ENCODE measurements at regions not wholly inside any gene's neighbourhood (a gene's known extent, or its start where the extent isn't known, plus 50 kb on each side); places are given as distances from the start of the nearest gene placed in this dataset.
"Not testable (repeated sequence)": the region's sequence is repeated elsewhere in the genome, so short reads cannot be mapped to it uniquely, and the experiment has no call there.

DNA sequence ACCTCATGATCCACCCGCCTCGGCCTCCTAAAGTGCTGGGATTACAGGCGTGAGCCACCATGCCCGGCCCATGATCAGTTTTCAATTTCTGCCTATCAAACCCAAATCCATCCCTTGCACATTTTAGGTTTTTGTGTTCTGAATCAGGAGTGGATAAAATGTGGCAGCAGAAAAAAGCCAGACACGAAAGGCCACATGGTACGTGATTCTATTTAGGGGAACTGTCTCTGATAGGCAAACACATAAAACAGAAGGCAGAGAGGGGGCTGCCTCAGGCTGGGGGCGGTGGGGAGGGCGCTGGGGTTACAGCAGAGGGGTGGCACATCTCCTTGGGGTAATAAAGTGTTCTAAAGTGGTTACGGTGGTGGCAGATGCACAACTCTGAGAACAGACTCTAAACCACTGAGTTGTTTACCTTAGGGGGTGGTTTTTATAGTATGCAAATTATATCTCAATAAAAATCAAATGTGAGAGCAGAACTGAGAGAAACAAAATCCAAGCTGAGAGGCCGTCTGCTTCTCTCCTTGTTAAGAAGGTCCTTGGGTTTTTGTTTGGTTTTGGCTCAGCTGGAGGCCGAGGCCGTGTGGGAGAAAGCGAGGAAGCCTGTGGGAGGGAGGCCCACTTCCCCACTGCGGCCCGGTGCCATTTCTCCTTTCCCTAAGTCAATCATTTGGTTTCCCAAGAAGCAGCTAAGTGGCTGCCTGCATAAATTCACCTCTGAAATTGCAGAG, 78.0 kb downstream of the SOWAHC start:
- peak; percentile 62 for DNase-seq

DNA sequence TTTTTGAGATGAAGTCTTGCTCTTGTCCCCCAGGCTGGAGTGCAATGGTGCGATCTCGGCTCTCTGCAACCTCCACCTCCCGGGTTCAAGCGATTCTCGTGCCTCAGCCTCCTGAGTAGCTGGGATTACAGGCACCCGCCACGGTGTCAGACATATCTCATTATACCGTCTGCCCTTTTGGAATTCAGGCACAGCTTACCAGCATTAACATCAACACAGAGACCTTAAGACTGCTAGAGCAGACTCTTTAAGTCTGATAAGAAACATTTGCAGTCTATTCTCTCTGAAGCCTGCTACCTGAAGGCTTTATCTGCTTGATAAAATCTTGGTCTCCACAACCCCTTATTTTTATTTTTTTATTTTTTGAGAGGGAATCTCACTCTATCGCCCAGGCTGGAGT, 78.7 kb downstream of the SOWAHC start:
- DNase-seq: not testable (repeated sequence)

DNA sequence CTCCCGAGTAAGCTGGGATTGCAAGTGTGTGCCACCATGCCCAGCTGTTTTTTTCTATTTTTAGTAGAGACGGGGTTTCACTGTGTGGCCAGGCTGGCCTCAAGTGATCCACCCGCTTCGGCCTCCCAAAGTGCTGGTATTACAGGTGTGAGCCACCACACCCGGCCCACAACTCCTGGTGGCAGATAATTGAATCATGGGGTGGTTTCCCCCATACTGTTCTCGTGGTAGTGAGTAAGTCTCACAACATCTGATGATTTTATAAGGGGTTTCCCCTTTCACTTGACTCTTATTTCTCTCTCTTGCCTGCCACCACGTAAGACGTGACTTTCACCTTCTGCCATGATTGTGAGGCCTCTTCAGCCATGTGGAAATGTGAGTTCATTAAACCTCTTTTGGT, 79.1 kb downstream of the SOWAHC start:
- DNase-seq: not testable (repeated sequence)

DNA sequence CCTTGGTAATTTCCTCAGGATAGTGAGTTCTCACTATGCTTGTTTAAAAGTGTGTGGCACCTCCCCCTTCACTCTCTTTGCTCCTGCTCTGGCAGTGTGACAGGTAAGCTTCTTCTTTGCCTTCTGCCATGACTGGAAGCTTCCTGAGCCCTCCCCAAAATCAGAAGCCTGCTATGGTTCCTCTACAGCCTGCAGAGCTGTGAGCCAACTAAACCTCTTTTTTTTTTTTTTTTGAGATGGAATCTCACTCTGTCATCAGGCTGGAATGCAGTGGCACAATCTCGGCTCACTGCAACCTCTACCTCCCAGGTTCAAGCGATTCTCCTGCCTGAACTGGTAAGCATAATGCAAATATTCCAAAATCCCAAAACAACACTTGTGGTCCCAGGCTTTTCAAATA, 80.0 kb downstream of the SOWAHC start:
- no peak for DNase-seq

DNA sequence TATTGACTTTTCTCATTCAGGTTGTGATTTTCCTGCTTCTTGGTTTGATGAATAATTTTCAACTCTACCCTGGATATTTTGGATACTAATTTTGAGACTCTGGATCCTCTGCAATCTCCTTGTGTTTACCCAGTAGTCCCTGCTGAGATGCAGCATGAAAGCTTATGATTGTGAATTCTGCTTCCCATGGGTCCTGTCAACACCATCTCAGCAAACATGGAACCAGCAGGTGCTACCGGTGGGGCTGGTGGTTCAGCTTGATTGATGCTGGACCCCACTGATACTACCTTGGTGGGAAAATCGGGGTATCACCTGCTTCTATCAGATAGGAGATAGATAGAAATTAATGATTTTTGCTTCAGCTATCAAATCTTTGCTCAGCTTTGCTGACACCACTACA, 81.1 kb downstream of the SOWAHC start:
- no peak for DNase-seq

DNA sequence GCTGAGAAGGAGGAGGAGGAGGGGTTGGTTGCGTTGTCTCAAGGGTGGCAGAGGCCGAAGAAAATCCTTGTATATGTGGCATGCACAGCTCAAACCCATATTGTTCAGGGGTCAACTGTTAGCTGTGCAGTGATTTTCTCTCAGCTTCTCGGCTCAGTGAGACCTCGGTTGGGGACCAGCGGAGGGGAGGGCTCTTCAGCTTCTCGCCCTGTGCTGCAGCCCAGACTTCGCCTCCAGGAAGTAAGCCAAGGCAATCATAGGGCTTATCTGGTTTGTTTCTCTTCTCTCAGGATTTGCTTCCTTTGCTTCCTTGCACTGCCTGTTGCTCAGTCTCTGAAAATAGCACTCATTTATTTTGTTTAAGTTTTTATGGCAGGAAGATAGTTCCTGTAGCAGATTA, 85.5 kb downstream of the SOWAHC start:
- DNase-seq: no peak

DNA sequence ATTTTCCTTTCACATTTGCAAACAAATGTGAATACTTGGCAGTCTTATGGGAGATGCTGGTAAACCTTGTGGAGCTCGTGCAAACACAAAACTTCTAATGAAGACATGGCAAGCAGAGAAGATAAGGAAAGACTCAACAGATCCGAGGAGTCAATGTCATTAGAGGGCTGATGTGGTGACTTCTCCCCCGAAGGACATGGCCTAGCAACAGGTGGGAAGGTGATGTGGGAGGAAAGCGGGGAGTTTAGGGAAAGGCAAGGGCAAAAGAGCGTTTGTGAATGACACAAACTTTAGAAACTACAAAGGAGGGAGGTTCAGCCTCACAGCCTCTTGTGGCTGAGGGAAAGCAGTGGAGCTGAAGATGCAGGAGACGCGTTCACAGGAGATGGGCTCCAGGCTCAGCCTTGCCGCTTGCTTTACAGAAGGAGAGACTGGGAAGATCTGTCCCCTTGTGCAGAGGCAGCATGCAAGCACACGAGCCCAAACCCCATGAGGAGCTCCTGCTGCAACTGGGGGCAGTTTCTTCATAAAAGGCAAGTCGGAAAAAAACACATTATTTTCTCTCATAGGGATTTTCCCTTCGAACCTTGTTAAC, 86.6 kb downstream of the SOWAHC start:
- no peak for DNase-seq

DNA sequence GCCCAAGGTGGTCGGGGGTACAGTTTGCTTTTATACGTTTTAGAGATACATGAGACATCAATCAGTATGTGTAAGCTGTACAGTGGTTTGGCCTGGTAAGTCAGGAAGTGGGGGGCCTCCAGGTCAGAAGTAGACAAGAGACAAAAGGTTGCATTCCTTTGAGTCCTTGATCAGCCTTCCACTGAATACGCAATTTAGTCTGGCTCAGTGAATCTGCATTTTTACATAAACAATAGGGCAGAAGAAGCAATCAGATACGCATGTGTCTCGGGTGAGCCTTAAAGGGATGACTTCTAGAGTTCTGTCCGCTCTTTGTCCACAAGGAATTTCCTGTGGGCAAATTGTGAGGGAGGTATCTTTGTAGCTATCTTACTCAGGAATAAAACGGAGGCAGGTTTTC, 87.2 kb downstream of the SOWAHC start:
- no peak for DNase-seq

DNA sequence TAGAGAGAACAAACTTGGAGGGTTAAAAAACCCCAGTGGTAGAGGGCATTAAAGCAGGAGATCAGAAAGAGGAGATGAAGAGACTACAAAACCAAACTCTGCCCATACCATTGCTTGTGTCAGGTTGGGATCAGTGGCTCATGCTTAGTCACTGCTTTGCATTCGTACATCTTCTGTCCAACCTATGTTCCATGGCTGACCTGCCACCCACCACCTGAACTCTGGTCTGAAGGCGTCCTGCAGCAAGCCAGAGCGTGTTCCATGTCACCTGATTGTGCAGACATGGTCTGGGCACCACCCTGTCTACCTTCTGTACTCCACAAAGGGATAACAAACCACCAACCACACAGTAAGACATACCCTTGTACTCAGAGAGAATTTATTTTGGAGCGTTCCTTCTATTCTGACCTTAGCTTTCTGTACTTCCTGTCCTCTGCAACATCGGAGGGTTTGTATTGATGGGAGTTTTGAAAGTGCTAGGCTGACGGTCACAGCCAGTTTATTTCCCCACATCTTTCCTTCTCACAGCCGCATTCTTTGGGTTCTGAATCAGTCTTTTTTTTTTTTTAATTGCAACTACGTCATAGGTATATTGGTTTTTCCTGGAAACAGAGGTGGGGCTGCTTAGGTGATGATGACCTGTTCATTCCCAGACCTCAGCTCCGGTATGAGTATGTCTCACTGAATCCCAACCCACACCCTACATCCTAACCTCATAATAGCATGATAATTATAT, 88.3 kb downstream of the SOWAHC start:
- no peak for DNase-seq

DNA sequence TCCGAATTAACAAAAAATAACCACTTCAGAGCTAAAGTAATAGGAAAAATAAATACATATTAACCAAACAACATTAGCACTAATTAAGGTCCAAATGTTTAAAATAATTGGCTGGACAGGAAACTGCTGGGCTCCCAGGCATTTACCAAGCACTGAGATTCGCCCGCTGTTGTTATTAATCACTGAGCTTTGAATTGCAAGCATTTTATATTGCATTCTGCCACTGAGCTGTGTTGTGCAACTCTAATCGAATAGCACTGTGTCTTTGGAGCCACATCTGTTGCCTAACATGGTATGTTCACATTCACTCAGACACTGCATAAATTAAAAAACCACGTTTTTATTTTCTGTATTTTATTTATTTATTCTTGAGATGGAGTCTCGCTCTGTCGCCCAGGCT, 88.9 kb downstream of the SOWAHC start:
- DNase-seq: no peak

DNA sequence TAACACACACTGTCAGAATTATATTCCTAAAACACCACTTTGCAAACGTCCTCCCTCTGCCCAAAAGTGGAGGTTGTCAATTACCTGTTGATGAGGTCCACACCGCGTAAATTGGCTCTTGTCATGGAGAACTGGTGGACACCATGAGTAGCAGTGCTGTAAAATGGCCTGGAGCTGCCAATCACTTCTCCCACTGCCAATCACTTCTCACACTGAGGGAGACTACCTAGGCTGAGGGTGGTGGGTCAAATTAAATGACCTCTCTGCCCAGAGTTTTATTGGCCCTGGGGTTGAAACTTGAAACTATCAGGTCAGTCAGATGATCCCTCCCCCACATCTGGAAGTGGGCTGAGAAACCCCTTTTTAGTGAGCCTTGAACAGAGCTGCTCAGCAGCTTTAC, 89.6 kb downstream of the SOWAHC start:
- no peak for DNase-seq

DNA sequence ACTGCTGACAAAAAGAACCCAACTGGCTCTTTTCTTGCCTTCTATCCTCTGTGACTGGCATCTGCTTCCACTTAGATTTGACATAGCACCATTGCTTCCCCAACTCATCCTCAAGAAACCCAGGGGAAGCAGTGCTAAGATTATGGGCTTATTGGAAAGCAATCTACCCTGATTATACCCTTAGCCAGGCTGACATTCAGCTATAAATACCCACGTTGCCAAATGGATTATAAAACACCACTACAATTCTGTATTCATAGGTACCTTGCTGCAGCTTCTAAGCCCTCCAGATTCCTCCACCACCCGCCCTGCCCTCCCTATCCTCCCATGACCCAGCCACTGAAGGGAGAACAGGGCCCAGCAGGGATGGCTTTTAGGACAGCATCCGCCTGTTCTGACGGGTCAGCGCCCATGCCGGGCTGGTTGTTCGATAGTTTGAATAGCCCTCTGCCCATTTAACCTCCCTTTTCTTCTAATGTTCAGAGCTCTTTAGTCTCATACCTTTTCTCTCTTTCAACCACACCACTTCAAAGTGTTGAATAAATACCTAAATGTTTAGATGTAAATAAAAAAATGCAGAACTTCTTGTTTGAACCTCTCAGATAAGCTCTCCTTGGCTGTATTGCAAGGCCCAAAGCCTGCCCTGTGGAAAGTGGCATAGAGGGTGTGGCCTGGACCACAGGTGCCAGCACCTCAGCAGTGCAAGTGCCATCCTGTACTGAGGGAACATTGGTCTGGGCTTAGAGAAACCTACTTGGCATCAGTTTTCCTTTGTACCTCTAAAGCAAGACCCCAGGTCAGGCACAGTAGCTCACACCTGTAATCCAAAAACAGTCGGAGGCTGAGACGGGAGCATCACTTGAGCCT, 86.6 kb upstream of the RGPD5 start:
- no peak for DNase-seq

DNA sequence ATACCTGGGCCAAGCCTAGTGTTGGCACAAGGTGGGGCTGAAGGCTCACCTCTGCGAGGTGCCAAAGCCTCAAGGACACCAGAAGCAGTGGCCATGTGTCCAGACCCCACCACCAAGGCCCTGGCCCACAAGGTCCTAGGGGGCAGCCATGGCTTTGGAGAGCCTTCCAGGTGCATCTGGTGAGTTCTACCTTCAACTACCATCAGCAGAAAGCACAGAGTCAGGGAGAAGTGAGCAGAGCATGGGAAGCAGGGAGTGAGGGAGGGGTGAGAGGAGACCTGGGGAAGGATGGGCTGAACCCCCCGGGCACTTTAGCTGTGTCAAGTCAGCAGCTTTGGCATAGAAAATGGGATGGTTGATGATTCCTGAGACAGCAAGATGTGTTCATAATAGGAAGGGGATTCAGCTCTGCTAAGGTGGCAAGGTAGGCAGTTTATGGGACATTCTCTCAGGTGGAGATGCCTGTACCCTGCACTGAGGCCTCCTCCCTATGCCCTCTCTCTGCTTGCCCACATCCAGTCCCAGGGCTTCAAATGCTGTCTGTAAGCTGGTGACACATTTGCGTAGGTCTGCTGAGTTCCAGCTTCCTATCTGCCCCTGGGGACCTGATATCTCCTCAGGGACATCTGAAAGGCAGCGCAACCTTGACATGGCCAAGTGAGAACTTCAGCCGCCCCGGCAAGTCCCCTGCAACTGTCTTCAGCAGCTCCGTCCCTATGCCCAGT, 83.4 kb upstream of the RGPD5 start:
- DNase-seq: no peak

DNA sequence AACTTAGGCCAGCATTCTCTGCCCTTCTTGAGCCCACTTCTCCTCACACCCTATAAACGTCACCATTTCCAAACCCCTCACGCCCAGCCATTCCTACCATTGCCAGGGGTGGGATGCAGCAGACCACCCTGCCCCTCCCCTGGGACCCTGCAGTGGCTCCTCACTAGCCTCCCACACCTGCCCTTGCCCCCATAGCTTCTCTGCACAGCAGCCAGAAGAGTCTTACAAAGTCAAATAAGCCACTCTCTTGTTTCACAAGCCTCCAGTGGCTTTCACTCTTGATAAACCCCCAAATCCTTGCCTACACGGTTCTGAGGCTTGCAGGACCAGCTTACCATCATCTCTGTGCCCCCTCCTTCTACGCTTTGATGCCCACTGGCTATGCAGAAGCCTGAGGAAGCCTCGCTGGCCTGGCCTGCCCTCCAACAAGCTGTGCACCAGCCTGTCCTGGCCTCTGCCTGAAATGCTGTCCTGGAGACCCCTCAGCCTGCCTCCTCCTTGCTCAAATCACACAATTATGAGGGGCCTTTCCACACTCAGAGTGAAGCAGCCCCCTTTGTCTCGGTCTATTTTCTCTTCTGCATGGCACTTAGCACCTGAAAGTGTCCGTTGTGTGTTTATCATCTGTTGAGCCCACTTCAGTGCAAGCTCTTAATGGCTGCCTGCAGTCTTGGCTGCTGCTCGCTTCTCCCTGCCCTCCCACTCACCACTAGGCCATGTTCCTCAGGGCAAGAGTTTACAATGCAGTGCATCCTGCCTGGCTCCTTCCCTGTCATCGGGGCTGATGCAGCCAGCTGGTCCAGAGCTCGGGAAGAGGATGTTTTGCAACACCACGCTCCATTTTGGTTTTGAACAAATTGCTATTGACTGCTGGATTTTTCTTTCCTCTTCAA, 82.6 kb upstream of the RGPD5 start:
- DNase-seq: no peak

DNA sequence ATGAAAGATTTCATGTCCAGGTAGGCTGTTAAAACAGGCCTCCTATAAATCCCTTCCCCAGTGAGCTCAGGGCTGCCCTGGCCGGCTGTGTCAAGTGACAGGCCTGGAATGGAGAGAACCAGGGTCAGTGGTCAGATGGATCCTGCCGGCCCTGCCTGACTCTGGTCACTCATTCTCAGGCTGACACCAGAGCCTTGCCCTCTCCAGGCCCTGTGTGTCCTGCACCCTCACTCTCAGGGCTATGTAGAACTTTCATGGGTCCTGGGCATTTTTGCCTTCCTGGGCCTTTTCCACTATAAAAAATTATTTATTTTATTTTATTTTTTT, 82.0 kb upstream of the RGPD5 start:
- no peak for DNase-seq

DNA sequence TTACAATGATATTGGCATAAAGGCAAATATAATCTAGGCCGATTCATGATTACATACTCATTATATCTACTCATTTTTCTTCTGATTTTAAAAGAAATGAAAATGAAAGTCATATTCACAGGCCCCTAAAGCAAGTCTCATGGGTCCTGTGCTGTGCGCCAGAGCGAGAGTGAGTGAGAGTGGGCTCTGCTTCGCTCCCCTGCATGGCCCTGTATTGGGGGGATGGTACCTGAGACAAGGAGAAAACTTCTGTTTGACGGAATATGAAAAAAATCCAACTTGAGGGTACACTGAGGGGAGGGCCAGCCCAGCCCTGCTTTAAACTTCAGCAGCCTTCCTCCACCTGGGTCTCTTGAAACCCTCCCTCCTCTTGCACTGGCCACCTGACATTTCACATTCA, 81.4 kb upstream of the RGPD5 start:
- no peak for DNase-seq

DNA sequence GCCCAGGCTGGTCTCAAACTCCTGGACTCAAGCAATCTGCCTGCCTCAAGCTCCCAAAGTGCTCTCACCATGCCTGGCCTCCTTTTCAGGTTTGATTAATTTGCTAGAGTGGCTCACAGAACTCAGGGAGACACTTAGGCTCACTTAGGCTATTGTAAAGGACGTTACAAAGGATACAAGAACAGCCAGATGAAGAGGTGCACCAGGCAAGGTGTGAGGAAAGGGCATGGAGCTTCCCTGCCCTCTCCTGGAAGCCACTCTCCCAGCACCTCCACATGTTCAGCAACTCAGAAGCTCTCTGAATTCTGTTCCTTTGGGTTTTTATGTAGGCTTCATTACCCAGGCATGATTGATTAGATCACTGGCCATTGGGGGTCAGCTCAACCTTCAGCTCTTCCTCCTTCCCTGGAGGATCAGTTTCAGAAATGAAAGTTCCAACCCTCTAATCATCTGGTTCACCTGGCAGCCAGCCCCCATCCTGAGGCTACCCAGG, 78.7 kb upstream of the RGPD5 start:
- no peak for DNase-seq

DNA sequence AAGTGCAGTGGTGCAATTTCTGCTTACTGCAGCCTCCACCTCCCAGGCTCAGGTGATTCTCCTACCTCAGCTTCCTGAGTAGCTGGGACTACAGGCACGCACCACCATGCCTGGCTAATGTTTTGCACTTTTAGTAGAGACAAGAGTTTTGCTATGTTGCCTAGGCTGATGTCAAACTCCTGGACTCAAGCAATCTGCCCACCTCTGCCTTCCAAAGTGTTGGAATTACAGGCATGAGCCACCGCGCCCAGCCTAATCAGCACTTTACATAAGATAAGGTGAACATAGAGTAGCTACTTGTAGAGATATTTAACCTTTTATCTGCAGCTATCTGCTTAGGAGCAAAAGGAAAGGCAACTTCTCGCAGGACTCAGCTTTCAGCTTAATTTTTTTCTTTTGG, 77.5 kb upstream of the RGPD5 start:
- not testable (repeated sequence) for DNase-seq

DNA sequence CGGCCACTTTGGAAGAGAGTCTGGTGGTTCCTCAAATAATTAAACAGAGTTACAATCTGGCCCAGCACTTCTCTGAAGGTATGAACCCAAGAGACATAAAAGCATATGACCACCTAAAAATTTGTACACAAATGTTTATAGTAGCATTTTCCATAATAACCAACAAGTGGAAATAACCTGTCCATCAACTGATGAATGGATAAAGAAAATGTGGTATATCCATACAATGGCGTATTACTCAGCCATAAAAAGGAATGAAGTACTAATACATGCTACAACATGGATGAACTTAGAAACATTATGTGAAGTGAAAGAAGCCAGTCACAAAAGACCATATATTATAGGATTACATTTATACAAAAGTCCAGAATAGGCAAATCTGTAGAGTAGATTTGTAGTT, 76.0 kb upstream of the RGPD5 start:
- DNase-seq: no peak

DNA sequence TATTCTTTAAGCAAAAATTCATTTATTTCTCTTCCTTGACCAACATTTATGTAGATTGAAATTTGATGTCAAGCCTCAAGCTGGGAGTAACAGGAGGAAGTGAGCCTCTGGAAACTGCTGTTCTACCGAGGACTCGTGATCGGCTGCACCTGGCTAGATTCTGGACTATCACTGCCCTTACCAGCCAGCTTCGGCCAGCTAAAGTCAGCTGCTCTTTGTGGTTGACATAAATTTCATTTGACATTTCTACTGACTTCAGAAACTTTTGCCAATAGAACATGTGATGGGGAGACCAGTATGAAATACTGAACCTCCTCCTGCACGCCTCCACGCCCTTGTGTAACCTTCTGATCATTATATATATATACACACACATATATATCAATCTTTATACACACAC, 74.2 kb upstream of the RGPD5 start:
- no peak for DNase-seq
